Left lung (tissue), 4 donors: ENCODE measurements at regions not wholly inside any gene's neighbourhood (a gene's known extent, or its start where the extent isn't known, plus 50 kb on each side); places are given as distances from the start of the nearest gene placed in this dataset.

ENCODE experiments used
- ATAC-seq: fragments of 200-7000 bp; cut with Tn5 transposase; one replicate; pipeline ENCODE4 v1.9.1; 2020; ENCODE audit warnings: moderate library complexity
- DNase-seq, 4 donors: peaks; one replicate each; pipeline ENCODE4 v3.0.0-alpha.2; 2013 to 2020
- H3K27ac ChIP-seq, 2 donors: fragments of 200-600 bp; sonication (generic) in 1 of 2; one replicate each; pipeline versions ENCODE4 v1.5.0 to v1.8.0; 2020 to 2021
- H3K27me3 ChIP-seq, 2 donors: fragments of 200-600 bp; sonication (generic) in 1 of 2; one replicate each; pipeline versions ENCODE4 v1.5.0 to v1.8.0; 2020 to 2021
- H3K36me3 ChIP-seq, 2 donors: fragments of 200-600 bp; sonication (generic) in 1 of 2; one replicate each; pipeline versions ENCODE4 v1.5.0 to v1.8.0; 2020 to 2021
- H3K4me1 ChIP-seq, 2 donors: fragments of 200-600 bp; one replicate each; pipeline ENCODE4 v1.8.0; 2021
- H3K4me3 ChIP-seq, 2 donors: fragments of 200-600 bp; sonication (generic) in 1 of 2; one replicate each; pipeline versions ENCODE4 v1.5.0 to v1.8.0; 2020 to 2021; ENCODE audit warnings: mild to moderate bottlenecking in 1 of 2
- H3K9me3 ChIP-seq, 2 donors: fragments of 200-600 bp; sonication (generic) in 1 of 2; one replicate each; pipeline versions ENCODE4 v1.5.0 to v1.8.0; 2020 to 2021
- intact Hi-C, 2 donors: fragments of 100-400 bp; cut with DNase I; formaldehyde crosslinking; loops; one replicate each; pipeline versions ENCODE4 v1.11.2 to v1.14.2; 2022
- TF ChIP-seq, protein P1 (sequence below), 2 donors: fragments of 200-600 bp; sonication (generic) in 1 of 2; IDR thresholded peaks; one replicate each; pipeline versions ENCODE4 v1.5.0 to v1.8.0; 2021; ENCODE audit warnings: antibody characterized with exemption in 2 of 2
- donor health status: DM: no; HTN: yes; CAD: no.
- donor health status: DM: no; HTN: no; CAD: no.

DNA sequence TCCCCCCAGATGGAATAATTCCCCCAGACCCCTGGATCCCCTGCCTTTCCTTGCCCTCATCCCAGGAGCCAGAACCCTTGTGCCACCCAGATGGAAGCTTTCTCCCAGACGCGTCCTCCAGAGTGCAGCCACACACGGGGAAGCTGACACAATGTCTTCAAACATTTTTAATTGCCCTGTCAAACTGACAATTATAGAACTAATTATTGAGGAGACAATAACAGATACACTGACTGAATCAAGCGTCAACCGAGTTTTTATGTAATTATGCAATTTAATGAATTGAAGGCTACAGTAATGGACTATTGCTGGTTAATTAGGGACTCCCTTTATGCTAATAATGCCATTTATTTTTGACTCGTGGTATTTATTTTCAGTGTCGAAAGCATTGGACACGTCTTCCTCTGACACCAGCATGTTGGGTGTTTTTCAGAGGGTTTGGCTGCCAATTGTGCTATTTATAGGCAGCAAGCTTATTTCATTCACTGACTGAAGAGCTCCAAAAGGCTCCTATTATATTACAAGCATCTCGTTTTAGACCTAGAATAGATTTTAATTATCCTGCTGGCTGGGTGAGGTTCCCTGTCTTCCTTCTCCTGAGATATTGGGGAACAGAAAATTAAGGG, 298.2 kb upstream of the C16orf82 start:
- no peak for ATAC-seq
- Histone ChIP-seq H3K4me3 (no peak overlapping the region), H3K36me3 (no peaks in the 10 kb centered on the region), H3K4me1 (no peaks in the 10 kb centered on the region), H3K27me3 (no peaks in the 10 kb centered on the region), H3K9me3 (no peaks in the 10 kb centered on the region), H3K27ac (no peak overlapping the region)
- intact Hi-C loops: no loop called here
- no peak for DNase-seq
- TF ChIP-seq, protein P1, sequence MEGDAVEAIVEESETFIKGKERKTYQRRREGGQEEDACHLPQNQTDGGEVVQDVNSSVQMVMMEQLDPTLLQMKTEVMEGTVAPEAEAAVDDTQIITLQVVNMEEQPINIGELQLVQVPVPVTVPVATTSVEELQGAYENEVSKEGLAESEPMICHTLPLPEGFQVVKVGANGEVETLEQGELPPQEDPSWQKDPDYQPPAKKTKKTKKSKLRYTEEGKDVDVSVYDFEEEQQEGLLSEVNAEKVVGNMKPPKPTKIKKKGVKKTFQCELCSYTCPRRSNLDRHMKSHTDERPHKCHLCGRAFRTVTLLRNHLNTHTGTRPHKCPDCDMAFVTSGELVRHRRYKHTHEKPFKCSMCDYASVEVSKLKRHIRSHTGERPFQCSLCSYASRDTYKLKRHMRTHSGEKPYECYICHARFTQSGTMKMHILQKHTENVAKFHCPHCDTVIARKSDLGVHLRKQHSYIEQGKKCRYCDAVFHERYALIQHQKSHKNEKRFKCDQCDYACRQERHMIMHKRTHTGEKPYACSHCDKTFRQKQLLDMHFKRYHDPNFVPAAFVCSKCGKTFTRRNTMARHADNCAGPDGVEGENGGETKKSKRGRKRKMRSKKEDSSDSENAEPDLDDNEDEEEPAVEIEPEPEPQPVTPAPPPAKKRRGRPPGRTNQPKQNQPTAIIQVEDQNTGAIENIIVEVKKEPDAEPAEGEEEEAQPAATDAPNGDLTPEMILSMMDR (IDR thresholded peaks at IDR 0.05): no peak

DNA sequence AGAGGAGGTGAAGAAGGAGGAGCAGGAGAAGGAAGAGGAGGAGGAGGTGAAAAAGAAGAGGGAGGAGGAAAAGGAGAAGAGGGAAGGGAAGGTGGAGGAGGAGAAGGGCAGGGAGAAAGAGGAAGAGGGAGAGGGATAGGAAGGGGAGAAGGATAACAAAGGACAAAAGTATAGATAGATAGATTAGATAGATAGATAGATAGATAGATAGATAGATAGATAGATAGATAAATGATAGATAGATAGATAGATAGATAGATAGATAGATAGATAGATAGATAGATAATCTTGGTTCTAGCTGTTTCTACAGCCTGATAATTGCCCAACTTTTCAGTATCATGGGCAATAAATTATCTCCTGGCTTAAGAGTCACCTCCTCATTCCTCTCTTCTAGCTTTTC, 296.2 kb upstream of the C16orf82 start:
- Histone ChIP-seq H3K9me3 (peaks cover 0 to 2% of the 10 kb centered on the region in 2 donors), H3K27ac (no peak overlapping the region), H3K4me3 (no peak overlapping the region), H3K4me1 (no peaks in the 10 kb centered on the region), H3K36me3 (no peaks in the 10 kb centered on the region), H3K27me3 (peaks cover 0 to 12% of the 10 kb centered on the region in 2 donors)
- TF ChIP-seq, protein P1 (IDR thresholded peaks at IDR 0.05): no peak
- intact Hi-C loops: no loop called here
- ATAC-seq: no peak
- DNase-seq: no peak

DNA sequence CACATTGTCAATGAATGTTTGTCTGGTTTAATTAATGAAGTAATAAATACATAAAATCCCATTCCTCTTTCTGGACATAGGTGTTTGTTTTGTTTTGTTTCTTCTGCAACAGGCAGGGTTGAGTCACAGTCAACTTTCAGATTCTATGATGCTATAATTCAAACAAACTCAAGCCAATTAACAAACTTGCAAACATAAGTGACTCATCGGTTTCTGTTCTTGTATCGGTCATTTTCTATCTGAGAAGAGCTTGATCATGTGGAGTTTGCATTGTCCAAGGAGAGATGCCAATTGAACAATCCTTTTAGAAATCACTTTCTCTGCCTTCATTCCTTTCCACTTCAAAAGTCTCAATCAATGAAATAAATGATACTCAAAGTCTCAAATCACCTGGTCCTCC, 294.2 kb upstream of the C16orf82 start:
- intact Hi-C loops: no loop called here
- no peak for ATAC-seq
- Histone ChIP-seq H3K4me3 (no peak overlapping the region), H3K27ac (no peak overlapping the region), H3K36me3 (no peaks in the 10 kb centered on the region), H3K27me3 (peaks cover 0 to 14% of the 10 kb centered on the region in 2 donors), H3K9me3 (peaks cover 0 to 2% of the 10 kb centered on the region in 2 donors), H3K4me1 (no peaks in the 10 kb centered on the region)
- TF ChIP-seq, protein P1 (IDR thresholded peaks at IDR 0.05): no peak
- no peak for DNase-seq

DNA sequence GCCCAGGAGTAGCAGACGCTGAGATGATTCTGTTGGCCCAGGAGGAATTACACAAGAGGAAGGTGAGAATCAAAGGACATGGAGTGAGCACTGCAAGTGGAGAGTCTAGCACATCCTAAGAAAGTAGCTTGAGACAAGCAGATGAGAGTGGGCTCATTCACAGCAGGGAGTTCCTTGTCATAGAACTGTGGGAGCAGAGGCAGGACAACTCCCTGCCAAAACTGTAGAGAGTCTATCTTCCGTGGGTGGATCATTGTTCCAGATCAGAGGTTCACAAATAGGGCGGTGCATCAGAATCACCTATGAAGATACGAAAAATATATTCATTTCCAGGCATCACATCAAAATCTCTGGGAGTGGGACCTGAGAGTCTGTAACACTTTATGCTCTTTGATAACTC, 288.9 kb upstream of the C16orf82 start:
- ATAC-seq: no peak
- intact Hi-C loops: no loop called here
- Histone ChIP-seq H3K27ac (no peak overlapping the region), H3K36me3 (no peaks in the 10 kb centered on the region), H3K9me3 (peaks cover 0 to 2% of the 10 kb centered on the region in 2 donors), H3K27me3 (peaks cover 0 to 14% of the 10 kb centered on the region in 2 donors), H3K4me3 (no peak overlapping the region), H3K4me1 (no peaks in the 10 kb centered on the region)
- no peak for DNase-seq
- TF ChIP-seq, protein P1 (IDR thresholded peaks at IDR 0.05): no peak

DNA sequence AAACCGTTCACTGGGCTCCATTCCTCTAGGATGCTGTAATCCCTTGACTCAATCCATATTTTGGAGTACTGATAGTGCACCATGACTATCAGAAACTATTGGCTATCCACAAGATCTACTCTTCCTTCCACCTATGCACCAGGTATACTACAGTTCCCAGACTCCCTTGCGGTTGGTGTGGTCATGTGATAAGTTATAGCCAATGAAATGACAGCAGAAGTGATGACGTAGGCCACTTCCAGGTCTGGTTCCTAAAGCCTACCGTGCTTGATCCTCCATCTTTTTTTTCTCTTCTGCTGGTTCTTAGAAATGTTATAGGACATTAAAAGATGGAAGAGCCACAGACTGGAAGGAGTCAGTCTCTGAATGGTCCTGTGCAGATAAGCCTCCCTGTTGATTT, 278.8 kb upstream of the C16orf82 start:
- Histone ChIP-seq H3K9me3 (no peaks in the 10 kb centered on the region), H3K27me3 (peaks cover 0 to 6% of the 10 kb centered on the region in 2 donors), H3K4me1 (no peaks in the 10 kb centered on the region), H3K4me3 (no peak overlapping the region), H3K36me3 (no peaks in the 10 kb centered on the region), H3K27ac (no peak overlapping the region)
- intact Hi-C loops: no loop called here
- ATAC-seq (no peak), DNase-seq (no peak)
- TF ChIP-seq, protein P1 (IDR thresholded peaks at IDR 0.05): no peak
